ENCODE measurements at regions not wholly inside any gene's neighbourhood (a gene's known extent, or its start where the extent isn't known, plus 50 kb on each side); places are given as distances from the start of the nearest gene placed in this dataset.
"Not testable (repeated sequence)": the region's sequence is repeated elsewhere in the genome, so short reads cannot be mapped to it uniquely, and the experiment has no call there.

- DNase-seq (no peak), ATAC-seq (ENCODE audit: low read depth) (no peak)
- no peak overlapping the region for H3K27ac Mint-ChIP-seq
- H3K4me1 Mint-ChIP-seq = no peaks in the 10 kb centered on the region
- peaks cover 6% of the 10 kb centered on the region for H3K27me3 Mint-ChIP-seq
- POLR2A ChIA-PET = no interaction called here
- peaks cover 2% of the 10 kb centered on the region for H3K9me3 Mint-ChIP-seq
- H3K36me3 Mint-ChIP-seq = no peaks in the 10 kb centered on the region
- H3K4me3 Mint-ChIP-seq = no peak overlapping the region
Measured at GRCh38 chr14:23725528-23725927, 89.4 kb downstream of the DHRS2 start.

- Mint-ChIP-seq H3K4me1 (no peaks in the 10 kb centered on the region), H3K27ac (no peak overlapping the region), H3K4me3 (no peak overlapping the region), H3K9me3 (no peaks in the 10 kb centered on the region), H3K27me3 (peaks cover 4% of the 10 kb centered on the region), H3K36me3 (no peaks in the 10 kb centered on the region)
- DNase-seq (no peak), ATAC-seq (ENCODE audit: low read depth) (no peak)
- POLR2A ChIA-PET = no interaction called here
Measured at GRCh38 chr14:23725980-23726710, 90.0 kb downstream of the DHRS2 start.

GRCh38 chr14:23727566-23728335 is 91.6 kb downstream of the DHRS2 start:
- no peaks in the 10 kb centered on the region for H3K9me3 Mint-ChIP-seq

GRCh38 chr14:23728791-23729190 is 92.6 kb downstream of the DHRS2 start:
- Mint-ChIP-seq H3K4me1 (no peaks in the 10 kb centered on the region), H3K9me3 (no peaks in the 10 kb centered on the region), H3K36me3 (no peaks in the 10 kb centered on the region), H3K4me3 (no peak overlapping the region), H3K27me3 (peaks cover 8% of the 10 kb centered on the region), H3K27ac (no peak overlapping the region)
- POLR2A ChIA-PET = no interaction called here
- no peak for DNase-seq
- no peak for ATAC-seq (ENCODE audit: low read depth)

More at GRCh38 chr14:23727566-23728335, 91.6 kb downstream of the DHRS2 start:
- Mint-ChIP-seq H3K4me1 (no peaks in the 10 kb centered on the region), H3K4me3 (no peak overlapping the region), H3K27ac (no peak overlapping the region), H3K36me3 (no peaks in the 10 kb centered on the region), H3K27me3 (peaks cover 5% of the 10 kb centered on the region)
- ATAC-seq (ENCODE audit: low read depth) (no peak), DNase-seq (no peak)
- POLR2A ChIA-PET = no interaction called here

- ATAC-seq (ENCODE audit: low read depth) = no peak
- Mint-ChIP-seq H3K4me3 (no peak overlapping the region), H3K27ac (no peak overlapping the region), H3K9me3 (no peaks in the 10 kb centered on the region), H3K36me3 (no peaks in the 10 kb centered on the region), H3K4me1 (no peaks in the 10 kb centered on the region), H3K27me3 (peaks cover 8% of the 10 kb centered on the region)
- no peak for DNase-seq
- POLR2A ChIA-PET = no interaction called here
Measured at GRCh38 chr14:23729720-23730387, 93.7 kb downstream of the DHRS2 start.

GRCh38 chr14:23735394-23735793 is 99.2 kb downstream of the DHRS2 start:
- no peaks in the 10 kb centered on the region for H3K4me1 Mint-ChIP-seq
- no peak for ATAC-seq (ENCODE audit: low read depth)
- DNase-seq = no peak
- no peaks in the 10 kb centered on the region for H3K36me3 Mint-ChIP-seq
- H3K9me3 Mint-ChIP-seq = peaks cover 6% of the 10 kb centered on the region
- H3K27me3 Mint-ChIP-seq = peaks cover 5% of the 10 kb centered on the region
- H3K27ac Mint-ChIP-seq = no peak overlapping the region
- POLR2A ChIA-PET = no interaction called here
- H3K4me3 Mint-ChIP-seq = no peak overlapping the region

GRCh38 chr14:23744368-23744767 is 108.2 kb downstream of the DHRS2 start:
- ATAC-seq (ENCODE audit: low read depth); H3K4me1 Mint-ChIP-seq; DNase-seq; POLR2A ChIA-PET; H3K27me3 Mint-ChIP-seq; H3K27ac Mint-ChIP-seq; H3K9me3 Mint-ChIP-seq; H3K36me3 Mint-ChIP-seq; H3K4me3 Mint-ChIP-seq: not testable (repeated sequence)

GRCh38 chr14:23750357-23750756 is 114.2 kb downstream of the DHRS2 start:
- no peaks in the 10 kb centered on the region for H3K36me3 Mint-ChIP-seq
- no peak for DNase-seq
- ATAC-seq (ENCODE audit: low read depth) = no peak
- H3K9me3 Mint-ChIP-seq = no peaks in the 10 kb centered on the region
- H3K4me1 Mint-ChIP-seq = peaks cover 3% of the 10 kb centered on the region
- no peak overlapping the region for H3K4me3 Mint-ChIP-seq
- H3K27ac Mint-ChIP-seq = no peak overlapping the region
- POLR2A ChIA-PET = no interaction called here
- H3K27me3 Mint-ChIP-seq = peaks cover 30% of the 10 kb centered on the region

GRCh38 chr14:23751616-23752015 is 115.5 kb downstream of the DHRS2 start:
- Mint-ChIP-seq H3K27ac (no peak overlapping the region), H3K4me3 (no peak overlapping the region), H3K4me1 (no peaks in the 10 kb centered on the region), H3K36me3 (no peaks in the 10 kb centered on the region), H3K27me3 (peaks cover 35% of the 10 kb centered on the region), H3K9me3 (no peaks in the 10 kb centered on the region)
- DNase-seq = no peak
- POLR2A ChIA-PET = no interaction called here
- ATAC-seq (ENCODE audit: low read depth) = no peak

GRCh38 chr14:23763394-23763793 is 127.2 kb downstream of the DHRS2 start:
- Mint-ChIP-seq H3K27me3 (peaks cover 12% of the 10 kb centered on the region), H3K4me1 (no peaks in the 10 kb centered on the region), H3K9me3 (no peaks in the 10 kb centered on the region), H3K4me3 (no peak overlapping the region), H3K36me3 (no peaks in the 10 kb centered on the region), H3K27ac (no peak overlapping the region)
- ATAC-seq (ENCODE audit: low read depth) (no peak), DNase-seq (no peak)
- POLR2A ChIA-PET = no interaction called here

- DNase-seq (no peak), ATAC-seq (ENCODE audit: low read depth) (no peak)
- Mint-ChIP-seq H3K9me3 (no peaks in the 10 kb centered on the region), H3K27me3 (peaks cover 4% of the 10 kb centered on the region), H3K36me3 (no peaks in the 10 kb centered on the region), H3K4me3 (no peak overlapping the region), H3K27ac (no peak overlapping the region), H3K4me1 (no peaks in the 10 kb centered on the region)
- POLR2A ChIA-PET = no interaction called here
Measured at GRCh38 chr14:23766737-23767401, 130.7 kb downstream of the DHRS2 start.

GRCh38 chr14:23769221-23769728 is 133.1 kb downstream of the DHRS2 start:
- H3K27ac Mint-ChIP-seq; DNase-seq; POLR2A ChIA-PET; ATAC-seq (ENCODE audit: low read depth); H3K4me3 Mint-ChIP-seq; H3K9me3 Mint-ChIP-seq; H3K4me1 Mint-ChIP-seq; H3K27me3 Mint-ChIP-seq; H3K36me3 Mint-ChIP-seq: not testable (repeated sequence)

- ATAC-seq (ENCODE audit: low read depth) = no peak
- POLR2A ChIA-PET = no interaction called here
- no peaks in the 10 kb centered on the region for H3K36me3 Mint-ChIP-seq
- peaks cover 4% of the 10 kb centered on the region for H3K27me3 Mint-ChIP-seq
- H3K4me1 Mint-ChIP-seq = no peaks in the 10 kb centered on the region
- DNase-seq = no peak
- no peak overlapping the region for H3K27ac Mint-ChIP-seq
- no peak overlapping the region for H3K4me3 Mint-ChIP-seq
- H3K9me3 Mint-ChIP-seq = no peaks in the 10 kb centered on the region
Measured at GRCh38 chr14:23773981-23774380, 137.8 kb downstream of the DHRS2 start.

Data from activated naive CD8-positive, alpha-beta T cell treated with anti-CD3 and anti-CD28 coated beads, Interleukin-2, amount 10 ng/mL, durations not matched to agents 7 days and 5 days (primary cell).